Astrocyte (in vitro differentiated cells and primary cell): ENCODE measurements at regions not wholly inside any gene's neighbourhood (a gene's known extent, or its start where the extent isn't known, plus 50 kb on each side); places are given as distances from the start of the nearest gene placed in this dataset.

Source experiments
- DNase-seq: peaks from one replicate; pipeline ENCODE4 v3.0.0-alpha.2; 2010; ENCODE audit warnings: low read depth
- FAIRE-seq: peaks from 2 replicates; lab custom pipeline; 2011; peaks lifted over from hg19 to GRCh38; lab: Jason Lieb, UNC
- H2AFZ ChIP-seq: 2 replicates; pipeline ENCODE4 v1.6.0; 2012; ENCODE audit warnings: low read depth, low read length, inconsistent platforms
- H3K27ac ChIP-seq: 2 replicates; pipeline ENCODE4 v1.5.1; 2011; ENCODE audit warnings: low read depth, low read length, inconsistent platforms
- H3K27me3 ChIP-seq: 2 replicates; pipeline ENCODE4 v1.6.0; 2011; ENCODE audit warnings: low read length, inconsistent platforms; ENCODE audit not compliant: insufficient read depth
- H3K36me3 ChIP-seq: 2 replicates; pipeline ENCODE4 v1.5.1; 2011; ENCODE audit warnings: low read length, inconsistent platforms; ENCODE audit not compliant: insufficient read depth
- H3K4me1 ChIP-seq: 2 replicates; pipeline ENCODE4 v1.5.1; 2011; ENCODE audit warnings: low read length, inconsistent platforms; ENCODE audit not compliant: insufficient read depth
- H3K4me2 ChIP-seq: 2 replicates; pipeline ENCODE4 v1.6.0; 2012; ENCODE audit warnings: low read length, inconsistent platforms
- H3K4me3 ChIP-seq: 2 replicates; pipeline ENCODE4 v1.5.1; 2011; ENCODE audit warnings: low read depth, mild to moderate bottlenecking, low read length, inconsistent platforms; ENCODE audit not compliant: insufficient read depth
- H3K79me2 ChIP-seq: 2 replicates; pipeline ENCODE4 v1.6.0; 2012; ENCODE audit warnings: mild to moderate bottlenecking, low read length, inconsistent platforms; ENCODE audit not compliant: insufficient read depth
- H3K9ac ChIP-seq: 2 replicates; pipeline ENCODE4 v1.6.0; 2012; ENCODE audit warnings: mild to moderate bottlenecking, low read length, inconsistent platforms
- H3K9me3 ChIP-seq: 2 replicates; pipeline ENCODE4 v1.5.1; 2012; ENCODE audit warnings: low read depth, mild to moderate bottlenecking, low read length, inconsistent platforms; ENCODE audit not compliant: insufficient read depth
- H4K20me1 ChIP-seq: 2 replicates; pipeline ENCODE4 v1.6.0; 2012; ENCODE audit warnings: low read length, inconsistent platforms; ENCODE audit not compliant: insufficient read depth
- H3K27ac Mint-ChIP-seq: one replicate; pipeline ENCODE4 v1.8.0; 2021; ENCODE audit warnings: mild to moderate bottlenecking, mixed read lengths; ENCODE audit not compliant: unreplicated experiment
- H3K27me3 Mint-ChIP-seq: one replicate; pipeline ENCODE4 v1.8.0; 2021; ENCODE audit warnings: low read depth, mixed read lengths; ENCODE audit not compliant: unreplicated experiment
- H3K36me3 Mint-ChIP-seq: one replicate; pipeline ENCODE4 v1.8.0; 2021; ENCODE audit warnings: low read depth, mixed read lengths; ENCODE audit not compliant: unreplicated experiment
- H3K4me1 Mint-ChIP-seq: one replicate; pipeline ENCODE4 v1.8.0; 2021; ENCODE audit warnings: low read depth, mixed read lengths; ENCODE audit not compliant: unreplicated experiment
- H3K4me3 Mint-ChIP-seq: one replicate; pipeline ENCODE4 v1.8.0; 2021; ENCODE audit warnings: mild to moderate bottlenecking, moderate library complexity, mixed read lengths; ENCODE audit not compliant: unreplicated experiment
- H3K9me3 Mint-ChIP-seq: one replicate; pipeline ENCODE4 v1.8.0; 2021; ENCODE audit warnings: mild to moderate bottlenecking, mixed read lengths; ENCODE audit not compliant: unreplicated experiment
- EZH2 ChIP-seq: IDR thresholded peaks from 2 replicates; pipeline ENCODE4 v1.6.1; 2012; ENCODE audit warnings: mild to moderate bottlenecking, low read length, inconsistent platforms; ENCODE audit not compliant: insufficient read depth
- TF ChIP-seq, protein P1 (sequence below): IDR thresholded peaks from 2 replicates; pipeline ENCODE4 v1.5.1; 2011; ENCODE audit warnings: low read depth, mild to moderate bottlenecking, inconsistent platforms, low read length, moderate library complexity; ENCODE audit not compliant: insufficient read depth

DNA sequence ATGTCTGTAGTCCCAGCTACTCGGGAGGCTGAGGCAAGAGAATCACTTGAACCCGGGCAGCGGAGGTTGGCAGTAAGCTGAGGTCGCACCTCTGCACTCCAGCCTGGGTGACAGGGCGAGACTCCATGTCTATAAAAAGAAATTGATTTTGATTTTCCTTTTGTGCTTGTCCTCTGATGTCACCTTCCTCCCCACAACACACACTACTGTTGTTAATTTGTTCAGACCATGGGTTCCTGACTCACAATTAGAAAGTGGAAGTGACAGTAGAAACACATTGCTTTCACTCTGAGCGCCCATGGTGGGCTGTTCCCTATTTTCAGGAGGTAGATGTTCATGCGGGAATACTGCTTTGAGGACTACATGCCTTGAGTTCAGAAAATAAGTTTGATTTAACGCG lies 165.5 kb upstream of the KCNJ6 start:
- Histone ChIP-seq H3K27ac (no peak overlapping the region), H3K79me2 (no peaks in the 10 kb centered on the region), H3K9ac (no peak overlapping the region), H3K4me2 (no peak overlapping the region), H3K9me3 (no peaks in the 10 kb centered on the region), H4K20me1 (no peaks in the 10 kb centered on the region), H2AFZ (no peak overlapping the region), H3K4me1 (no peaks in the 10 kb centered on the region), H3K36me3 (no peaks in the 10 kb centered on the region), H3K4me3 (no peak overlapping the region), H3K27me3 (no peaks in the 10 kb centered on the region)
- Mint-ChIP-seq H3K27ac (no peak overlapping the region), H3K4me1 (peaks cover 12% of the 10 kb centered on the region), H3K4me3 (no peak overlapping the region), H3K27me3 (peaks cover 3% of the 10 kb centered on the region), H3K9me3 (no peaks in the 10 kb centered on the region), H3K36me3 (no peaks in the 10 kb centered on the region)
- FAIRE-seq (no peak), DNase-seq (no peak)
- no peak for TF ChIP-seq EZH2
- TF ChIP-seq, protein P1, sequence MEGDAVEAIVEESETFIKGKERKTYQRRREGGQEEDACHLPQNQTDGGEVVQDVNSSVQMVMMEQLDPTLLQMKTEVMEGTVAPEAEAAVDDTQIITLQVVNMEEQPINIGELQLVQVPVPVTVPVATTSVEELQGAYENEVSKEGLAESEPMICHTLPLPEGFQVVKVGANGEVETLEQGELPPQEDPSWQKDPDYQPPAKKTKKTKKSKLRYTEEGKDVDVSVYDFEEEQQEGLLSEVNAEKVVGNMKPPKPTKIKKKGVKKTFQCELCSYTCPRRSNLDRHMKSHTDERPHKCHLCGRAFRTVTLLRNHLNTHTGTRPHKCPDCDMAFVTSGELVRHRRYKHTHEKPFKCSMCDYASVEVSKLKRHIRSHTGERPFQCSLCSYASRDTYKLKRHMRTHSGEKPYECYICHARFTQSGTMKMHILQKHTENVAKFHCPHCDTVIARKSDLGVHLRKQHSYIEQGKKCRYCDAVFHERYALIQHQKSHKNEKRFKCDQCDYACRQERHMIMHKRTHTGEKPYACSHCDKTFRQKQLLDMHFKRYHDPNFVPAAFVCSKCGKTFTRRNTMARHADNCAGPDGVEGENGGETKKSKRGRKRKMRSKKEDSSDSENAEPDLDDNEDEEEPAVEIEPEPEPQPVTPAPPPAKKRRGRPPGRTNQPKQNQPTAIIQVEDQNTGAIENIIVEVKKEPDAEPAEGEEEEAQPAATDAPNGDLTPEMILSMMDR = no peak

DNA sequence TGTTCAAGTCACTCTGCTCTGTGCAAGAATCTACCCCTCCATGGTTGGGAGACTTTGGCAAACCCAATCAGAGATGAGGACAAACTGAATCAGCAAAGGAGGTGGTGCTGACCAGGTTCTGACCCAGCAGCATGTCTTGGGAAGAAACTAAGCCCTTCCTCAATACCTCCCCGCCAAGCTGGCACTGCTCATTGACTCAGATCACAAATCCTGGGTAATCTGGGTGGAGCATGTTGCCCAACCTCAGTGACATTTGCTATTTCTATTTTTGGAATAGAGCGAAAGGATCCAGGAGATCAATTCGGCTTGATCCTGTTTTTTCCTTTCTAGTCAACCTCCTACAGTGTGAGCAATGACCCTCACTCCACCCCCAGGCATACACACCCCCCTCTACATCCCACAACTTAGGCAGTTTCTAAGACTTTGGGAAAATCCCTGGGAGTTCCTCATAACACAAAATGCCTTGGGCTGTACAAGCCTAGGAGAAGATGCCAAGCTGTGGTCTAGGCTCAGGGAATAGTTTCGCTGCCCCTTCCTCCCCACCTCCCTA lies 166.8 kb upstream of the KCNJ6 start:
- Mint-ChIP-seq H3K4me3 (no peak overlapping the region), H3K27me3 (peaks cover 3% of the 10 kb centered on the region), H3K27ac (no peak overlapping the region), H3K4me1 (peaks cover 11% of the 10 kb centered on the region), H3K9me3 (no peaks in the 10 kb centered on the region), H3K36me3 (no peaks in the 10 kb centered on the region)
- H3K36me3 ChIP-seq = no peaks in the 10 kb centered on the region
- no peaks in the 10 kb centered on the region for H3K4me1 ChIP-seq
- TF ChIP-seq, protein P1 = no peak
- TF ChIP-seq EZH2 = no peak
- no peaks in the 10 kb centered on the region for H3K27me3 ChIP-seq
- no peaks in the 10 kb centered on the region for H4K20me1 ChIP-seq
- FAIRE-seq (no peak), DNase-seq (no peak)
- H3K4me3 ChIP-seq = no peak overlapping the region
- no peak overlapping the region for H2AFZ ChIP-seq
- H3K79me2 ChIP-seq = no peaks in the 10 kb centered on the region
- H3K9me3 ChIP-seq = no peaks in the 10 kb centered on the region
- H3K4me2 ChIP-seq = no peak overlapping the region
- no peak overlapping the region for H3K9ac ChIP-seq
- no peak overlapping the region for H3K27ac ChIP-seq

DNA sequence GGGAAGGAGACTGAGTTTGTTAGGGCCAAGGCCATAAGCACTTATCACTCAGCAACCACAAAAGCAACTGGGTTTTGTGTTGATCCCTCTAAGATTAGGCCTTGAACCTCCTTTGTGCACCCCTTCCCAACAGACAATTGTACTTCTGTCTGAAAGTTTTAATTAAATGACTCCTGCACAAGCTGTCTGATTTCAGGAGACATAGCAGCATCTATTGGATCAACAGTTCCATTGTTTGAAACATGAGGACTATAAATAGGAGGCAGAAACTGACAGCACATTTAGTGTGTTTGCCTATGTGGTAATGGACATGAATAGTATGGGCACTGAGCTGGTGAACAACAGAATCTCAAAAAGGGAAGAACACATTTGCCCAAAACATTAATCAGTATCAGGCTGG lies 167.3 kb upstream of the KCNJ6 start:
- no peak overlapping the region for H3K27ac Mint-ChIP-seq
- H3K9me3 Mint-ChIP-seq = no peaks in the 10 kb centered on the region
- DNase-seq (no peak), FAIRE-seq (no peak)
- Histone ChIP-seq H3K4me3 (no peak overlapping the region), H3K9ac (no peak overlapping the region), H3K27ac (no peak overlapping the region), H3K79me2 (no peaks in the 10 kb centered on the region), H3K4me1 (no peaks in the 10 kb centered on the region), H2AFZ (no peak overlapping the region), H3K27me3 (no peaks in the 10 kb centered on the region), H3K4me2 (no peak overlapping the region), H3K36me3 (no peaks in the 10 kb centered on the region), H3K9me3 (no peaks in the 10 kb centered on the region), H4K20me1 (no peaks in the 10 kb centered on the region)
- H3K4me1 Mint-ChIP-seq = peaks cover 6% of the 10 kb centered on the region
- H3K27me3 Mint-ChIP-seq = peaks cover 3% of the 10 kb centered on the region
- H3K36me3 Mint-ChIP-seq = no peaks in the 10 kb centered on the region
- H3K4me3 Mint-ChIP-seq = no peak overlapping the region
- no peak for TF ChIP-seq EZH2
- TF ChIP-seq, protein P1 = no peak
